ENCODE measurements at regions not wholly inside any gene's neighbourhood (a gene's known extent, or its start where the extent isn't known, plus 50 kb on each side); places are given as distances from the start of the nearest gene placed in this dataset.

DNA sequence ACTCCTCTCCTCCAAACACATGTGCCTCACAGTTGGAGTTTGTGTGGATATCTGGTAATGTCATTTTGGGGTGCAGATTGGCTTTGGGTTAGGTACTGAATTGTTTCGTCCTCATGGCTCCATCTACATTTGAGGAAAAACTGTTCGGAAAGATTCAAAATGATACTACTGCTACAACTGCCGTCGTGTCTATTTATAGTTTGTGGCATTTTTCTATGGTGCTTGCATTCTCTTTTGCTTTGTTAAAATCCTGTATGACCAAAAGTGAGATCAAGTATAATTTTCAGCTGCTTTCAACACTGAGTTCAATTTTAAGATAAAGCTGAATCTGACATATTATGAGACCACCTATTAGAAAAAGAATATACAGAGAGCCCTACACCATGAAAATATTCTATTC lies 176.3 kb upstream of the DSEL start:
- no peak overlapping the region for H3K27ac Mint-ChIP-seq (ENCODE audit: unreplicated experiment)
- H3K9me3 Mint-ChIP-seq (ENCODE audit: low read depth, unreplicated experiment), result no peaks in the 10 kb centered on the region
- TF ChIP-seq, protein P1, sequence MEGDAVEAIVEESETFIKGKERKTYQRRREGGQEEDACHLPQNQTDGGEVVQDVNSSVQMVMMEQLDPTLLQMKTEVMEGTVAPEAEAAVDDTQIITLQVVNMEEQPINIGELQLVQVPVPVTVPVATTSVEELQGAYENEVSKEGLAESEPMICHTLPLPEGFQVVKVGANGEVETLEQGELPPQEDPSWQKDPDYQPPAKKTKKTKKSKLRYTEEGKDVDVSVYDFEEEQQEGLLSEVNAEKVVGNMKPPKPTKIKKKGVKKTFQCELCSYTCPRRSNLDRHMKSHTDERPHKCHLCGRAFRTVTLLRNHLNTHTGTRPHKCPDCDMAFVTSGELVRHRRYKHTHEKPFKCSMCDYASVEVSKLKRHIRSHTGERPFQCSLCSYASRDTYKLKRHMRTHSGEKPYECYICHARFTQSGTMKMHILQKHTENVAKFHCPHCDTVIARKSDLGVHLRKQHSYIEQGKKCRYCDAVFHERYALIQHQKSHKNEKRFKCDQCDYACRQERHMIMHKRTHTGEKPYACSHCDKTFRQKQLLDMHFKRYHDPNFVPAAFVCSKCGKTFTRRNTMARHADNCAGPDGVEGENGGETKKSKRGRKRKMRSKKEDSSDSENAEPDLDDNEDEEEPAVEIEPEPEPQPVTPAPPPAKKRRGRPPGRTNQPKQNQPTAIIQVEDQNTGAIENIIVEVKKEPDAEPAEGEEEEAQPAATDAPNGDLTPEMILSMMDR (IDR thresholded peaks at IDR 0.05; ENCODE audit: unreplicated experiment), result no peak
- CTCF ChIA-PET, result no interaction called here
- H3K36me3 Mint-ChIP-seq (ENCODE audit: insufficient read depth, unreplicated experiment), result no peaks in the 10 kb centered on the region
- no peaks in the 10 kb centered on the region for H3K27me3 Mint-ChIP-seq (ENCODE audit: unreplicated experiment)
- intact Hi-C loops (cut with micrococcal nuclease; ENCODE audit: unreplicated experiment), result no loop called here
- no peaks in the 10 kb centered on the region for H3K4me1 Mint-ChIP-seq (ENCODE audit: low read depth, unreplicated experiment)
- H3K4me3 Mint-ChIP-seq (ENCODE audit: low read depth, unreplicated experiment), result no peak overlapping the region
- no peak for DNase-seq
- BruUV-seq (replicated peaks), result no TSS peak

DNA sequence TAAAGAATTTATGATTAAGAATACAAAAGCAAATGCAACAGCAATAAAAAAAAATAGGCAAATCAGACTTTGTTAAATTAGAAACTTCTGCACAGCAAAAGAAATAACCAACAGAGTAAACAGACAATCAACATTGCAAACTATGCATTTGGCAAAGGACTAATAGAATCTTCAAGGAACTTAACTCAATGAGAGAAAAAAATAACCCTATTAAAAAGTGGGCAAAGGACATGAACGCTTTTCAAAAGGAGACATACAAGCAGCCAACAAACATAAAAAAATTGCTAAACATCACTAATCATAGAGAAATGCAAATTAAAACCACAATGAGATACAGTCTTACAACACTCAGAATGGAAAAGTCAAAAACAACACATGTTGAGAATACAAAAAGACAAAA lies 166.0 kb upstream of the DSEL start:
- TF ChIP-seq, protein P1 (IDR thresholded peaks at IDR 0.05; ENCODE audit: unreplicated experiment), result no peak
- Mint-ChIP-seq H3K4me3 (ENCODE audit: low read depth, unreplicated experiment) (no peak overlapping the region), H3K36me3 (ENCODE audit: insufficient read depth, unreplicated experiment) (no peaks in the 10 kb centered on the region), H3K27ac (ENCODE audit: unreplicated experiment) (no peak overlapping the region), H3K27me3 (ENCODE audit: unreplicated experiment) (no peaks in the 10 kb centered on the region), H3K9me3 (ENCODE audit: low read depth, unreplicated experiment) (peaks cover 5% of the 10 kb centered on the region), H3K4me1 (ENCODE audit: low read depth, unreplicated experiment) (no peaks in the 10 kb centered on the region)
- DNase-seq, result no peak
- BruUV-seq (replicated peaks), result no TSS peak
- CTCF ChIA-PET, result no interaction called here
- intact Hi-C loops (cut with micrococcal nuclease; ENCODE audit: unreplicated experiment), result no loop called here

DNA sequence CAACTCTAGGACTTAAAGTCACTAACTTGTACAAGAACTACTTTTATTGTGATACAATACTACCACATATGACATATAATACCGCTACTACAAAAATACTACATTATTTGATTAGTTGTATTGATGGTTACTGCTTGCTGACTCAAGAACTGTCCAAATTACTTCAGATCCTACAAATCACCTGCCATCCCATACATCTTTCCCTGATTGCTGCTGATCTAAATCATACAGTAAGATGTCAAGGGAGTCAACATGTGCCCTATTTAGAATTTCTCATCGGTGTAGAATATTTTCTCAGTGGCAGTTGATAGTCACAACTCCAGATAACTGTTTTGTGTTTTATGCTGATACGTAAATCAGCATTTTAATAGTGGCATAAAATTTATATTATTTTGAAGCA lies 161.0 kb upstream of the DSEL start:
- intact Hi-C loops (cut with micrococcal nuclease; ENCODE audit: unreplicated experiment), result no loop called here
- no peak for DNase-seq
- no TSS peak for BruUV-seq (replicated peaks)
- Mint-ChIP-seq H3K27me3 (ENCODE audit: unreplicated experiment) (no peaks in the 10 kb centered on the region), H3K36me3 (ENCODE audit: insufficient read depth, unreplicated experiment) (no peaks in the 10 kb centered on the region), H3K4me1 (ENCODE audit: low read depth, unreplicated experiment) (no peaks in the 10 kb centered on the region), H3K4me3 (ENCODE audit: low read depth, unreplicated experiment) (no peak overlapping the region), H3K9me3 (ENCODE audit: low read depth, unreplicated experiment) (peaks cover 5% of the 10 kb centered on the region), H3K27ac (ENCODE audit: unreplicated experiment) (no peak overlapping the region)
- CTCF ChIA-PET, result interaction anchor here (0.6 kb wide), 1 partner anchor 162 kb away, joined by 3 read pairs; no protein-coding TSS in a partner anchor
- TF ChIP-seq, protein P1 (IDR thresholded peaks at IDR 0.05; ENCODE audit: unreplicated experiment), result no peak

DNA sequence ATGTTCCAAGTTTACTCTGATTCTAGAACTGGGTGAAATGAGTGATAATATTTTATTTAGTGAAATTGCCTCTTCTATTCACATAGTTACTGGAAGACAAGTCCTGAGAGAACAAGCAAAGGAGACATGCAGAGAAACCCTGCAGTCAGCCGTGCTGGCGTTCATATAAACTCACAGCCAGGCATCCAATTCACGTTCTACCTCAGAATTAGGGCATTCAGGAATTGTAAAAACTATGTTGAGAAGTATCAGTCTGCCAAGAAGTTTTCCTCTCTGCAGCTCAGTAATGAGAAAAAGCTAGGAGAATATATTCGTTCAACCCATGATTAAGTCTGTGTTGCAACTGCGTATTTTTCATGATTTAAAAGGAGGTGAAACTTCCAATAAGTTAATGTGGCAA lies 156.2 kb upstream of the DSEL start:
- BruUV-seq (replicated peaks), result no TSS peak
- Mint-ChIP-seq H3K4me3 (ENCODE audit: low read depth, unreplicated experiment) (no peak overlapping the region), H3K9me3 (ENCODE audit: low read depth, unreplicated experiment) (no peaks in the 10 kb centered on the region), H3K36me3 (ENCODE audit: insufficient read depth, unreplicated experiment) (no peaks in the 10 kb centered on the region), H3K27ac (ENCODE audit: unreplicated experiment) (no peak overlapping the region), H3K27me3 (ENCODE audit: unreplicated experiment) (no peaks in the 10 kb centered on the region), H3K4me1 (ENCODE audit: low read depth, unreplicated experiment) (no peaks in the 10 kb centered on the region)
- intact Hi-C loops (cut with micrococcal nuclease; ENCODE audit: unreplicated experiment), result no loop called here
- TF ChIP-seq, protein P1 (IDR thresholded peaks at IDR 0.05; ENCODE audit: unreplicated experiment), result no peak
- no peak for DNase-seq
- CTCF ChIA-PET, result no interaction called here

DNA sequence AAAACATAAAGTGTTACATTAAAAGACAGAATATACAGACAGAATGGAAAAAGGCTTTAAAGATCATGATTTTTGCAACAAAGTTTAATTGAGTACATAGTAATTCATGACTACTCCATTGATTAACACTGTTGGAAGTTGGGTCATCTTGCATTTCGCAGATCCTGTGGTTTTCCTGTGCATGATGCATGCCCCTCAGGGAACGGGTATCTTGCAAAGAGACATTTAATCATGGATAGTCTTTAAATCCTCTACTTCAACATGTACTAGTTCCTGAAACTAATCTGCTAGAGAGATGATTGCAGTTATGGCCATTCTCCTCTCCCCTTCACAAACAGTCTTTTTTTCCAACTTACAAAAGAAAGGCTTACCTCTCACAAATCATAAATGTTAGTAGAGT lies 155.6 kb upstream of the DSEL start:
- no peaks in the 10 kb centered on the region for H3K36me3 Mint-ChIP-seq (ENCODE audit: insufficient read depth, unreplicated experiment)
- H3K9me3 Mint-ChIP-seq (ENCODE audit: low read depth, unreplicated experiment), result no peaks in the 10 kb centered on the region
- intact Hi-C loops (cut with micrococcal nuclease; ENCODE audit: unreplicated experiment), result no loop called here
- no TSS peak for BruUV-seq (replicated peaks)
- no peak overlapping the region for H3K4me3 Mint-ChIP-seq (ENCODE audit: low read depth, unreplicated experiment)
- H3K4me1 Mint-ChIP-seq (ENCODE audit: low read depth, unreplicated experiment), result no peaks in the 10 kb centered on the region
- TF ChIP-seq, protein P1 (IDR thresholded peaks at IDR 0.05; ENCODE audit: unreplicated experiment), result no peak
- DNase-seq, result no peak
- CTCF ChIA-PET, result no interaction called here
- H3K27me3 Mint-ChIP-seq (ENCODE audit: unreplicated experiment), result no peaks in the 10 kb centered on the region
- no peak overlapping the region for H3K27ac Mint-ChIP-seq (ENCODE audit: unreplicated experiment)
